Natural killer cell (primary cell): ENCODE measurements at regions not wholly inside any gene's neighbourhood (a gene's known extent, or its start where the extent isn't known, plus 50 kb on each side); places are given as distances from the start of the nearest gene placed in this dataset.

ENCODE experiments used
- ATAC-seq, 3 donors: fragments of 150-1000 bp in 2 of 3; fragments of 200-7000 bp in 1 of 3; cut with Tn5 transposase; 1 replicate in 1 of 3; 2 replicates in 2 of 3; pipeline ENCODE4 v1.10.0; 2021; ENCODE audit warnings: mild to moderate bottlenecking in 2 of 3, moderate library complexity in 2 of 3
- DNase-seq, 2 donors: peaks; one replicate each; pipeline versions ENCODE4 v3.0.0 to v3.0.0-alpha.2; 2013 to 2021; ENCODE audit warnings: mixed read lengths in 1 of 2
- H3K27ac ChIP-seq: one replicate; pipeline ENCODE4 v1.5.1; 2013; ENCODE audit warnings: mild to moderate bottlenecking, low read length
- H3K27me3 ChIP-seq: one replicate; pipeline ENCODE4 v1.6.1; 2013; ENCODE audit warnings: low read length; ENCODE audit not compliant: control insufficient read depth, insufficient read depth
- H3K36me3 ChIP-seq: one replicate; pipeline ENCODE4 v1.6.1; 2013; ENCODE audit warnings: low read length; ENCODE audit not compliant: control insufficient read depth, insufficient read depth
- H3K4me1 ChIP-seq: one replicate; pipeline ENCODE4 v1.6.1; 2013; ENCODE audit warnings: low read length; ENCODE audit not compliant: control insufficient read depth, insufficient read depth
- H3K4me3 ChIP-seq: one replicate; pipeline ENCODE4 v1.5.1; 2013; ENCODE audit warnings: low read length
- H3K9me3 ChIP-seq: one replicate; pipeline ENCODE4 v1.6.1; 2013; ENCODE audit warnings: low read length; ENCODE audit not compliant: control insufficient read depth, insufficient read depth
- H3K27ac Mint-ChIP-seq, 2 donors: one replicate each; pipeline ENCODE4 v1.8.0; 2022; ENCODE audit warnings: mild to moderate bottlenecking in 2 of 2, mixed read lengths in 2 of 2, moderate library complexity in 1 of 2
- H3K27me3 Mint-ChIP-seq, 2 donors: one replicate each; pipeline ENCODE4 v1.8.0; 2022; ENCODE audit warnings: low read depth in 2 of 2, mixed read lengths in 2 of 2
- H3K36me3 Mint-ChIP-seq: one replicate; pipeline ENCODE4 v1.8.0; 2022; ENCODE audit warnings: mixed read lengths
- H3K4me1 Mint-ChIP-seq, 2 donors: one replicate each; pipeline ENCODE4 v1.8.0; 2022; ENCODE audit warnings: mixed read lengths in 2 of 2
- H3K4me3 Mint-ChIP-seq: one replicate; pipeline ENCODE4 v1.8.0; 2022; ENCODE audit warnings: mild to moderate bottlenecking, moderate library complexity, mixed read lengths
- H3K9me3 Mint-ChIP-seq, 2 donors: one replicate each; pipeline ENCODE4 v1.8.0; 2022; ENCODE audit warnings: mixed read lengths in 2 of 2
- WGBS: methylation state at CpG from one replicate; pipeline ENCODE4 v1.1.7; 2013; ENCODE audit warnings: missing lambda C conversion rate; ENCODE audit not compliant: insufficient coverage; 5-methylcytosine and 5-hydroxymethylcytosine counted together
- intact Hi-C: fragments of 100-400 bp; cut with micrococcal nuclease; formaldehyde crosslinking; loops from one replicate; pipeline ENCODE4 v1.14.2; 2022
- TF ChIP-seq, protein P1 (sequence below): fragments of 200-600 bp; IDR thresholded peaks from one replicate; pipeline ENCODE4 v1.8.0; 2022; ENCODE audit warnings: antibody characterized with exemption

GRCh38 chr17:69909389-69909788 lies 165.6 kb upstream of the KCNJ16 start:
- H3K27ac Mint-ChIP-seq, result no peak overlapping the region
- Histone ChIP-seq H3K36me3 (no peaks in the 10 kb centered on the region), H3K27me3 (no peaks in the 10 kb centered on the region), H3K9me3 (no peaks in the 10 kb centered on the region), H3K4me3 (no peak overlapping the region), H3K4me1 (no peaks in the 10 kb centered on the region), H3K27ac (no peak overlapping the region)
- no peaks in the 10 kb centered on the region for H3K27me3 Mint-ChIP-seq
- no peaks in the 10 kb centered on the region for H3K4me1 Mint-ChIP-seq
- no peak overlapping the region for H3K4me3 Mint-ChIP-seq
- ATAC-seq (no peak), DNase-seq (no peak)
- intact Hi-C loops, result no loop called here
- H3K36me3 Mint-ChIP-seq, result no peaks in the 10 kb centered on the region
- TF ChIP-seq, protein P1, sequence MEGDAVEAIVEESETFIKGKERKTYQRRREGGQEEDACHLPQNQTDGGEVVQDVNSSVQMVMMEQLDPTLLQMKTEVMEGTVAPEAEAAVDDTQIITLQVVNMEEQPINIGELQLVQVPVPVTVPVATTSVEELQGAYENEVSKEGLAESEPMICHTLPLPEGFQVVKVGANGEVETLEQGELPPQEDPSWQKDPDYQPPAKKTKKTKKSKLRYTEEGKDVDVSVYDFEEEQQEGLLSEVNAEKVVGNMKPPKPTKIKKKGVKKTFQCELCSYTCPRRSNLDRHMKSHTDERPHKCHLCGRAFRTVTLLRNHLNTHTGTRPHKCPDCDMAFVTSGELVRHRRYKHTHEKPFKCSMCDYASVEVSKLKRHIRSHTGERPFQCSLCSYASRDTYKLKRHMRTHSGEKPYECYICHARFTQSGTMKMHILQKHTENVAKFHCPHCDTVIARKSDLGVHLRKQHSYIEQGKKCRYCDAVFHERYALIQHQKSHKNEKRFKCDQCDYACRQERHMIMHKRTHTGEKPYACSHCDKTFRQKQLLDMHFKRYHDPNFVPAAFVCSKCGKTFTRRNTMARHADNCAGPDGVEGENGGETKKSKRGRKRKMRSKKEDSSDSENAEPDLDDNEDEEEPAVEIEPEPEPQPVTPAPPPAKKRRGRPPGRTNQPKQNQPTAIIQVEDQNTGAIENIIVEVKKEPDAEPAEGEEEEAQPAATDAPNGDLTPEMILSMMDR, result no peak
- peaks cover 0 to 3% of the 10 kb centered on the region in 2 donors for H3K9me3 Mint-ChIP-seq

DNA sequence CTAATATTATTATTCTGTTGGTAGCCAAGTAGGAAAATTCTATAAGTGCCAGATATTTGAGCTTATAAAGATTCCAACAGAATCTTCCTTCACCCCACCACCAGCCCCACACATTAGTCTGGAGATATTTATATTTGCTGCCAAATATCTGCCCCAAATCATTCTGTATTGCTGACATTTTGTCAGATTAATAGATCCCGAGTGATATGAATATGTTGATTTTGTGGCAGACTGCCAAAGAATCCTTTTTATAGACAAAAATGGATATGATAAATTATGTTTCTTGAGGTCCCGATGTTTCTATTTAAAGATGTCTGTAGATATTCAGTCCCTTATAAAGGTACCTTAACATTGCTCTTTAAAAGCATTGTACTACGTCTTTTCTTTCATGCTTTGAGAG lies 162.2 kb upstream of the KCNJ16 start:
- 81% methylated on average over 2 of the region's 3 CpGs for WGBS

DNA sequence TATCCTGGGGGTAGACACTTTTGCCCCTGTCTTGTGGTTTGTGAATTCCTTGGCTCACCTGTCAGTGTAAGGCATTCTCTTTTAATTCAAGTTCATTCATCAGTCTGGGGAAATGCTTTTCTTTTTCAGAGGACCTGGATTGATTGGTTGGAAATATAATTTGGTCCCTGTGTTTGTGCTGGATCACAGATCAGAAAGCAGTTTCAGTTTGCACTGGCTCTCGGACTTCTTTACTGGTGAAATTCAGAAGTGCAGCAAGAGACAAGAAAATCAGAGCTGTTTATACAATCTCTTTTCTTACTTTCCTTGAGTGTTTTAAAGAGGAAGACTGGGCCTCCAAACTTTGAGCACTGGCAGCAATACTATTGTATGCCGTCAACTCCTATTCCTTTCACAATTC lies 161.8 kb upstream of the KCNJ16 start:
- H3K27me3 ChIP-seq, result no peaks in the 10 kb centered on the region
- peaks cover 0 to 3% of the 10 kb centered on the region in 2 donors for H3K9me3 Mint-ChIP-seq
- ATAC-seq, result no peak
- WGBS, result 89% methylated on average over 1 of the region's 2 CpGs
- no peak overlapping the region for H3K27ac ChIP-seq
- H3K4me1 ChIP-seq, result no peaks in the 10 kb centered on the region
- no peaks in the 10 kb centered on the region for H3K36me3 ChIP-seq
- no peak overlapping the region for H3K4me3 Mint-ChIP-seq
- no peaks in the 10 kb centered on the region for H3K4me1 Mint-ChIP-seq
- no peaks in the 10 kb centered on the region for H3K36me3 Mint-ChIP-seq
- intact Hi-C loops, result no loop called here
- no peak overlapping the region for H3K4me3 ChIP-seq
- no peaks in the 10 kb centered on the region for H3K27me3 Mint-ChIP-seq
- no peaks in the 10 kb centered on the region for H3K9me3 ChIP-seq
- no peak for DNase-seq
- TF ChIP-seq, protein P1, result no peak
- no peak overlapping the region for H3K27ac Mint-ChIP-seq

More for the DNA sequence above, 162.2 kb upstream of the KCNJ16 start:
- Mint-ChIP-seq H3K4me1 (no peaks in the 10 kb centered on the region), H3K27me3 (no peaks in the 10 kb centered on the region), H3K36me3 (no peaks in the 10 kb centered on the region), H3K4me3 (no peak overlapping the region), H3K27ac (no peak overlapping the region), H3K9me3 (peaks cover 0 to 3% of the 10 kb centered on the region in 2 donors)
- intact Hi-C loops, result no loop called here
- H3K27ac ChIP-seq, result no peak overlapping the region
- no peak for DNase-seq
- H3K4me3 ChIP-seq, result no peak overlapping the region
- H3K9me3 ChIP-seq, result no peaks in the 10 kb centered on the region
- no peaks in the 10 kb centered on the region for H3K27me3 ChIP-seq
- no peak for ATAC-seq
- H3K4me1 ChIP-seq, result no peaks in the 10 kb centered on the region
- no peaks in the 10 kb centered on the region for H3K36me3 ChIP-seq
- TF ChIP-seq, protein P1, result no peak

DNA sequence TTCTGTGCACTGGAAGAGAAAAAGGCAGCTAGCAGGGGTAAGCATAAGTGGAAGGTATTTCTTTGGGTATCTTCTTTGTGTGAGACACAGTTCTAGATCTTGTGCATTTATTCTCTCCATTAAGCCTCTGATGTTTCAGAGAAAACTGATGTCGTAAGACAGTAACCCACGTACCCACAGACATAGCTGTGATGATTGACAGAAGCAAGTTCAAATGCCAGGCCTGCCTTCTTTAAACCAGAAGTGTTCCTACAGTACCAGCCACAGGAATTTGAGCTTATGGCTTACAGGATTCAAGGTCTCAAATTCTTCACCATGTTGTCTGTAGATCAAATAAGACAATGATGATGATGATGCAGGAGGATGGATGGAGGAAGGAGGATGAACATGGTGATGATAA lies 161.4 kb upstream of the KCNJ16 start:
- Histone ChIP-seq H3K27me3 (no peaks in the 10 kb centered on the region), H3K36me3 (no peaks in the 10 kb centered on the region), H3K9me3 (no peaks in the 10 kb centered on the region), H3K4me1 (no peaks in the 10 kb centered on the region), H3K4me3 (no peak overlapping the region), H3K27ac (no peak overlapping the region)
- Mint-ChIP-seq H3K4me3 (no peak overlapping the region), H3K36me3 (no peaks in the 10 kb centered on the region), H3K27ac (no peak overlapping the region), H3K4me1 (no peaks in the 10 kb centered on the region), H3K9me3 (peaks cover under 1 to 3% of the 10 kb centered on the region in 2 donors), H3K27me3 (no peaks in the 10 kb centered on the region)
- TF ChIP-seq, protein P1, result no peak
- intact Hi-C loops, result no loop called here
- DNase-seq, result no peak
- ATAC-seq, result no peak
- 86% methylated on average over 2 of the region's 2 CpGs for WGBS
